Kidney (tissue), 13 donors: ENCODE measurements at regions not wholly inside any gene's neighbourhood (a gene's known extent, or its start where the extent isn't known, plus 50 kb on each side); places are given as distances from the start of the nearest gene placed in this dataset.

Experiments
- DNase-seq, 5 donors: peaks; one replicate each; pipeline ENCODE4 v3.0.0-alpha.2; 2013 to 2020
- FAIRE-seq: peaks from 2 replicates; lab custom pipeline; 2012; peaks lifted over from hg19 to GRCh38; lab: Jason Lieb, UNC
- H3K27ac ChIP-seq, 2 donors: one replicate each; pipeline ENCODE4 v1.7.0; 2013; ENCODE audit warnings: low read depth in 2 of 2, low read length in 2 of 2, inconsistent platforms in 1 of 2
- H3K27me3 ChIP-seq: one replicate; pipeline ENCODE4 v1.7.1; 2013; ENCODE audit warnings: low read length, inconsistent platforms; ENCODE audit not compliant: control insufficient read depth, insufficient read depth
- H3K36me3 ChIP-seq, 3 donors: one replicate each; pipeline versions ENCODE4 v1.7.0 to v1.7.1; 2013; ENCODE audit warnings: low read length in 3 of 3, control low read depth in 1 of 3, inconsistent platforms in 1 of 3; ENCODE audit not compliant: insufficient read depth in 3 of 3, control insufficient read depth in 2 of 3
- H3K4me1 ChIP-seq, 3 donors: one replicate each; pipeline versions ENCODE4 v1.7.0 to v1.7.1; 2013; ENCODE audit warnings: low read length in 3 of 3, inconsistent platforms in 1 of 3, low read depth in 1 of 3; ENCODE audit not compliant: control insufficient read depth in 2 of 3, insufficient read depth in 2 of 3
- H3K4me3 ChIP-seq, 3 donors: one replicate each; pipeline versions ENCODE4 v1.7.0 to v1.8.1; 2013; ENCODE audit warnings: low read length in 3 of 3, control low read depth in 1 of 3, inconsistent platforms in 1 of 3
- H3K9ac ChIP-seq, 3 donors: one replicate each; pipeline versions ENCODE4 v1.7.0 to v1.7.1; 2013; ENCODE audit warnings: low read length in 3 of 3, control low read depth in 1 of 3, inconsistent platforms in 1 of 3
- H3K9me3 ChIP-seq, 3 donors: one replicate each; pipeline versions ENCODE4 v1.7.0 to v1.7.1; 2013; ENCODE audit warnings: low read length in 3 of 3, control low read depth in 1 of 3, inconsistent platforms in 1 of 3; ENCODE audit not compliant: control insufficient read depth in 2 of 3, insufficient read depth in 1 of 3
- intact Hi-C: fragments of 100-400 bp; cut with DNase I; formaldehyde crosslinking; loops from one replicate; pipeline ENCODE4 v1.11.1; 2022
- TF ChIP-seq, protein P1 (sequence below): IDR thresholded peaks from 3 replicates; pipeline ENCODE4 v1.5.1; 2012; ENCODE audit warnings: mild to moderate bottlenecking, moderate library complexity, borderline replicate concordance; ENCODE audit not compliant: insufficient read depth; ENCODE audit errors: extremely low read depth
- donor health status: control.
- donor health status: control.
- donor health status: control.
- donor health status: control.
- donor health status: control.
- donor health status: DM: yes; HTN: yes; CAD: no.
- donor health status: Normal renal cell carcinoma (clear cell type).

DNA sequence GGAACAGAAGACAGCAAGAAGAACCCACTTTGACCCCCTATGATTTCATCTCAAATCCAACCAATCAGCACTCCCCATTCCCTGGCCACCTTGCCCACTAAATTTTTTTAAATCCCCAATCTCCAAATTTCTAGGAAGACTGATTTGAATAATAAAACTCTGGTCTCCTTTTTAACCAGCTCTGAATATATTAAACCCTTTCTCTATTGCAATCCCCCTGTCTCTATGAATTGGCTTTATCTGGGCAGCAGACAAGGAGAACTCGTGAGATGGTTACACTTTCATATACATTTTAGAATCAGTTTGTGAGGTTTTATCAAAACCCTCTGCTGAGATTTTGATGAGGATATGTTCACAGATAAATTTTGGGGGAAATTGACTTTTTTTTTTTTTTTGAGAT is 90.3 kb upstream of the TRIM24 start:
- no peak overlapping the region for H3K27ac ChIP-seq
- peaks cover 0 to 13% (median 0%) of the 10 kb centered on the region in 3 donors for H3K9me3 ChIP-seq
- no peaks in the 10 kb centered on the region for H3K27me3 ChIP-seq
- TF ChIP-seq, protein P1, sequence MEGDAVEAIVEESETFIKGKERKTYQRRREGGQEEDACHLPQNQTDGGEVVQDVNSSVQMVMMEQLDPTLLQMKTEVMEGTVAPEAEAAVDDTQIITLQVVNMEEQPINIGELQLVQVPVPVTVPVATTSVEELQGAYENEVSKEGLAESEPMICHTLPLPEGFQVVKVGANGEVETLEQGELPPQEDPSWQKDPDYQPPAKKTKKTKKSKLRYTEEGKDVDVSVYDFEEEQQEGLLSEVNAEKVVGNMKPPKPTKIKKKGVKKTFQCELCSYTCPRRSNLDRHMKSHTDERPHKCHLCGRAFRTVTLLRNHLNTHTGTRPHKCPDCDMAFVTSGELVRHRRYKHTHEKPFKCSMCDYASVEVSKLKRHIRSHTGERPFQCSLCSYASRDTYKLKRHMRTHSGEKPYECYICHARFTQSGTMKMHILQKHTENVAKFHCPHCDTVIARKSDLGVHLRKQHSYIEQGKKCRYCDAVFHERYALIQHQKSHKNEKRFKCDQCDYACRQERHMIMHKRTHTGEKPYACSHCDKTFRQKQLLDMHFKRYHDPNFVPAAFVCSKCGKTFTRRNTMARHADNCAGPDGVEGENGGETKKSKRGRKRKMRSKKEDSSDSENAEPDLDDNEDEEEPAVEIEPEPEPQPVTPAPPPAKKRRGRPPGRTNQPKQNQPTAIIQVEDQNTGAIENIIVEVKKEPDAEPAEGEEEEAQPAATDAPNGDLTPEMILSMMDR: no peak
- H3K9ac ChIP-seq: no peak overlapping the region
- no peak overlapping the region for H3K4me3 ChIP-seq
- no peaks in the 10 kb centered on the region for H3K4me1 ChIP-seq
- intact Hi-C loops: no loop called here
- no peaks in the 10 kb centered on the region for H3K36me3 ChIP-seq
- FAIRE-seq: no peak
- DNase-seq: no peak

GRCh38 chr7:138370956-138371355 is 89.1 kb upstream of the TRIM24 start:
- FAIRE-seq (no peak), DNase-seq (no peak)
- H3K9me3 ChIP-seq: peaks cover 0 to 13% (median 0%) of the 10 kb centered on the region in 3 donors
- no peak overlapping the region for H3K27ac ChIP-seq
- H3K27me3 ChIP-seq: no peaks in the 10 kb centered on the region
- H3K4me1 ChIP-seq: no peaks in the 10 kb centered on the region
- no peak overlapping the region for H3K4me3 ChIP-seq
- H3K9ac ChIP-seq: no peak overlapping the region
- H3K36me3 ChIP-seq: no peaks in the 10 kb centered on the region
- TF ChIP-seq, protein P1: no peak
- intact Hi-C loops: no loop called here

GRCh38 chr7:138374119-138374693 is 85.9 kb upstream of the TRIM24 start:
- FAIRE-seq: no peak
- H3K27me3 ChIP-seq: no peaks in the 10 kb centered on the region
- intact Hi-C loops: no loop called here
- no peak overlapping the region for H3K4me3 ChIP-seq
- no peak overlapping the region for H3K27ac ChIP-seq
- peaks cover 0 to 7% (median 0%) of the 10 kb centered on the region in 3 donors for H3K9me3 ChIP-seq
- DNase-seq: no peak
- no peaks in the 10 kb centered on the region for H3K36me3 ChIP-seq
- TF ChIP-seq, protein P1: no peak
- H3K9ac ChIP-seq: no peak overlapping the region
- H3K4me1 ChIP-seq: no peaks in the 10 kb centered on the region

GRCh38 chr7:138377306-138377705 is 82.8 kb upstream of the TRIM24 start:
- Histone ChIP-seq H3K4me1 (no peaks in the 10 kb centered on the region), H3K27ac (no peak overlapping the region), H3K36me3 (no peaks in the 10 kb centered on the region), H3K27me3 (no peaks in the 10 kb centered on the region), H3K4me3 (no peak overlapping the region), H3K9me3 (no peaks in the 10 kb centered on the region), H3K9ac (no peak overlapping the region)
- DNase-seq (no peak), FAIRE-seq (no peak)
- TF ChIP-seq, protein P1: no peak
- intact Hi-C loops: no loop called here
